HG03469 (cell line): ENCODE measurements at regions not wholly inside any gene's neighbourhood (a gene's known extent, or its start where the extent isn't known, plus 50 kb on each side); places are given as distances from the start of the nearest gene placed in this dataset.

Experiments used
- ATAC-seq: cut with Tn5 transposase; IDR thresholded peaks from one replicate; pipeline ENCODE4 v1.9.1; 2021; ENCODE audit warnings: mild to moderate bottlenecking, moderate library complexity, moderate number of reproducible peaks; ENCODE audit not compliant: unreplicated experiment

GRCh38 chr3:86733257-86733656, 257.7 kb downstream of the VGLL3 start:
- ATAC-seq: no peak

- no peak for ATAC-seq
These were observed 259.4 kb downstream of the VGLL3 start for GRCh38 chr3:86731501-86731901.

DNA sequence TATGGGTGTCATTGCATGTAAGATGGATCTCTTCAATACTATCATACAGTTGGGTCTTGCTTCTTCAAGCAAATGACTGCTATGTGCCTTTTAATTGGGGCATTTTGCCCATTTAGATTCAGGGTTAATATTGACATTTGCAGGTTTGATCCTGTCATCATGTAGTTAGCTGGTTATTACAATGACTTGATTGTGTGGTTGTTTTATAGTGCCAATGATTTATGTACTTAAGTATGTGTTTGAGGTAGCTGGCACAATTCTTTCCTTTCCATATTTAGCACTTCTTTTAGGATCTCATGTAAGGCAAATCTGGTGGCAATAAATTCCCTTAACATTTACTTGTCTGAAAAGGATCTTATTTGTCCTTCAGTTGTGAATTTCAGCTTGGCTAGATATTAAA, 267.5 kb downstream of the VGLL3 start:
- no peak for ATAC-seq

GRCh38 chr3:86711634-86712033, 279.3 kb downstream of the VGLL3 start:
- no peak for ATAC-seq

DNA sequence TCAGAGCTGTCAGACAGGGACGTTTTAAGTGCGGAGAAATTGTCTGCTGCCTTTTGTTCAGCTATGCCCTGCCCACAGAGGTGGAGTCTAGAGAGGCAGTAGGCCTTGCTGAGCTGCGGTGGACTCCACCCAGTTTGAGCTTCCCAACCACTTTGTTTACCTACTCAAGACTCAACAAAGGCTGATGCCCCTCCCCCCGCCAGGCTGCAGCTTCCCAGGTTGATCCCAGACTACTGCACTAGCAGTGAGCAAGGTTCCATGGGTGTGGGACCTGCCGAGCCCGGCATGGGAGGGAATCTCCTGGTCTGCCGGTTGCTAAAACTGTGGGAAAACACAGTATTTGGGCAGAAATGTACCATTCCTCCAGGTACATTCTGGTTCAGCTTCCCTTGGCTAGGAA, 282.1 kb downstream of the VGLL3 start:
- no peak for ATAC-seq

GRCh38 chr3:86702381-86702958, 288.5 kb downstream of the VGLL3 start:
- ATAC-seq: no peak

DNA sequence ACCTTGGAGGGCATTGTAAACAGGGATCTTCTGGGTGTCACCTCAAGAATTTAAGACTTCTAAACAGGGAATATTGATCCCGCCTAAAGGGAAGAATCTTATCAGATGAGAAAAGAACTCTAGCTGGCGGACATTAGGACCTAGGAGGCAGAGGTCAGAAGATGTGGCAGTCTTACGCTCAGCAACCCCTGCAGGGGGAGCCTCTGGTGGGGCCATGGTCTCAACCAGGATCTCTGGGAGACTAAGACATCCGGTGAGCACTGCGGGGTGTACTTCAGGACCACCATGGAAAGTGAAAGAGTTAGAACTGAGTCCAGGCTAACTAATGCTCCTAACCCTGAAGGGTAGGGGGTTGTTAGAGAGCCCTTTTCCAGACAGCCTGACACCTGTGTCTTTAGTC, 295.2 kb downstream of the VGLL3 start:
- ATAC-seq: no peak

DNA sequence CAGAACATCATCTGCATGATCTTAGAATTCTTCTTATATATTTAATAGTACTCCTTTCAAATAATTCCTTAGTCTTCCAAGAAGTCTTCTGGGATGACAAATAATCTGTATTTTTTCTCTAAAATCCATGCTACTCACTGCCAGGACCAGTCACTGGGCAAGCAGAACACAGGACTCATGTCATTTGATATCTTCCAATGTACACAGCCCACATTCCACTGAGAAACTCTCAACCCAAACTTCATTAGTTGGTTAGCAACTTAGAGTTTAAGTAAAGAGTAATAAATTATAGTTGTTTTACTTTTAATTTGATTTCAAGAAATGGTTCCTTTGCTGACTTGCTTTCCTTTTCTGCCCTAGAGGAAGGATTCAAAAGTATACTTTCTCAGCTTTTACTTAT, 317.0 kb downstream of the VGLL3 start:
- no peak for ATAC-seq

DNA sequence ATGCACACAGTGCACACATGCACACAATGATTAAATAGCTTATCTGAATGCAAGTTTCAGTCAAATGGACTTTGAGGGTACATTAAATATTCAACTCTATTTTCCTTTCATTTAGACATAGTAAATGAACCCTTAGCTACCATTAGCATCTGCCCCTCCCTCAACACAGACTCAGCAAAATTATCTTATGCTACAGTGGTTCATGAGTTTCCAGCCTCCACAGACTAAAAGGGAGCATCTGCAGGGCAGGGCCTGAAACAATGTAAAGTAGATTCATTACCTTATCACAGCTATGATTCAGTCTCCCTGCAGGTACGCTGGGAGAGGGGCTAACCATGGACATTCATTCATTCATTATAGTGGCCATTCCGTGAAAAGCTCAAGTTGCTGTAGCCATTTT, 329.1 kb downstream of the VGLL3 start:
- no peak for ATAC-seq

- ATAC-seq: no peak
These were observed 332.1 kb downstream of the VGLL3 start for GRCh38 chr3:86658876-86659275.

DNA sequence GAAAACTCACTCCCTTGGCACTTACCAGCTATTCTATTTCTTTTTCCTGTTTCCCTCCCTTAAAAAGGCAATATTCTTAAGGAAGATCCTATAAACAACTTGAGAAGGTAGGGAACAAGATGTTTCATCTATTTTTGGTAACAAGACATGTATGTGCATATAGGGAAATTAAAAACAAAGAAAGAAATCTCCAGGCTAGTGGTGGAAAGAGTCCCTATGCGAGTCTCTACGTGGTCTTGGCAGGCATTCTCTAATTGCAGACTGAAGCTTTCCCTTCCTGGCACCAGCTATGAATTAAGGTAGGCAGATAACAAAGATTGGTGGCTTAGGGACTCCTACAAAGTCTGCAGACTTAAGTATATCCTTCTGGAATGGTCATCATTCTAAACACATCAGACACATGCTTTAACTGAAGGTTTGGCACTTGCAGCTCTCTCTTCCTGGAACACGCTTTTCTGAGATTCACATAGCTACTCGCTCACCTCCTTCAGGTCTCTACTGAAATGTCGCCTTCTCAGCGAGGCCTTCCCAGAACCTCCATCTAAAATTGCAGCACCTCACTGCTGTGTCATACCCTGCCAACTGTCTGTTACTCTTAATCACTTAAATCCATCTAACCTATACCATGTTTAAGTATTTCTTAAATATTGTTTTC, 336.0 kb downstream of the VGLL3 start:
- ATAC-seq: no peak

- no peak for ATAC-seq
These were observed 337.2 kb downstream of the VGLL3 start for GRCh38 chr3:86653661-86654205.

DNA sequence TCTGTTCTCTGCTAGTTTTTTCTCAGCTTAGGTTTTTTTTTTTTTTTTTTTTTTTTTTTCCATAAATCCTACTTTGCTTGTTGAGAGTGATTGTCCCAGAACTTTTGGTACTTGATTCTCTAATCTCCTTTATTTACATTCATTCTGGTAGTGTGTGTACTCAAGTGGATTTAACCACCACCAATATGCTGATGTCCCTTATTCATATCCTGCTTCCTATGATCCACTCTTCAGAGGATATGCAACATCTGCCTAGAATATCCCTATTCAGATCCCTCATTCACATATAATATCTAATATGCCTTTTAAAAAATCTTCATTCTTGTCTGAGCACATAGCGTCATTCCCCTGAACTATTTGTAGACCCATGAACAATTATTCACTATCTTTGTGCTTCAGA, 342.9 kb downstream of the VGLL3 start:
- ATAC-seq: no peak

DNA sequence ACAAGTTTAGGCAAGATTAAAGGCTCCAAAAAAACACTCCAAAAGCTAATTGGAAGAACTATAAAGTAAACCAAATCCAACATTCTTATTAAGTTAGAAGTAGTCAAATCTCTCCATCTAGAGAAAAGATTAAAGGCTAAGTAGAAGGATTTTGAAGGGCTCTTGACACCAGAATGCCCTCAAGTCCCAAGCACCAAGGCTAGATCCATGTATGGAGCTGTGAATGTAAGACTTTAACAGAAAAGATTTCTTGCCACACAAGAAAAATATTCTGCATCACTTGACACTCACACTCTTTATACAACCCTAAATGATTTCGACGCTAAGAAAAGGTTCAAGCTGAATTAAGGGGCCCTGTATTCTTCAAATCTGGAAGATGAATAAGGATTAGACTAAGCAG, 345.2 kb downstream of the VGLL3 start:
- no peak for ATAC-seq

- ATAC-seq: no peak
These were observed 356.6 kb downstream of the VGLL3 start for GRCh38 chr3:86634361-86634760.

DNA sequence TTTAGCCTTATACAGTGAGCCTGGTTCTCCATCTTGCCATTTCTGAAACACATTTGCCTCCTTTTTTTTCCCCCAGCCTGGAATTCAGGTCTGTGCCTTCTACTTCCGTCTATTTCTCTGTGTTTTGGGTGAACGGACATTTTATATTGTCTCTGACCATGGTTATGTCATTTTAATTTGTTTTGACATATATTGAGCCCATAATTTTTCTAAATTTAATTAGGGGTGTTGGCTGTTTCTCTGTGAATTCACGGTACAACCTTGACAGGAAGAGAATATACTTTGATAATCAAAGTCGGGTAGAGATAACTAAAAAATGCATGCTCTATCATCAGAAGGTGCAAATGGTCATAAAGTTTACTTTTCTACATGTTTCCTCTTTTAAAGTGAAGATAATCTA, 361.4 kb downstream of the VGLL3 start:
- no peak for ATAC-seq

GRCh38 chr3:86624192-86624591, 366.8 kb downstream of the VGLL3 start:
- no peak for ATAC-seq

- ATAC-seq: no peak
These were observed 372.2 kb downstream of the VGLL3 start for GRCh38 chr3:86618706-86619105.

DNA sequence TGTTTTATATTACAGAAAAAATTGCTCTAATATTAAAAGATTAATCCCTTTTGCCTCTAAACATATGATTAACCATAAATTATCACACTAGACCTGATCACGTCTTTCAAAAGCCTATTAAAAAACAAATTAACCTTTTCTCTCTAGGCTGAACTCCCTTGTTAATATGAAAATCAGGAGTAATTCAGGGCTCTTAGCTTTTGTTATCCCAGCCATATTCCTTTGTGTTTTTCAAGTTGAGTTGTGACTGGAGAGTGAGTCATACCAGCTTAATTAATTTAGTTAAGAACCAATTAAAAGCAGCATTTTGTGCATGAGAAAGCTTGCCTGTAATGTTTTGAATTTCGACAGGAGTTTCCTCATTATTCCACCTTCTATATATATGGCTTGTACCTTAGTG, 385.8 kb downstream of the VGLL3 start:
- no peak for ATAC-seq

- no peak for ATAC-seq
These were observed 395.3 kb downstream of the VGLL3 start for GRCh38 chr3:86595696-86596095.

DNA sequence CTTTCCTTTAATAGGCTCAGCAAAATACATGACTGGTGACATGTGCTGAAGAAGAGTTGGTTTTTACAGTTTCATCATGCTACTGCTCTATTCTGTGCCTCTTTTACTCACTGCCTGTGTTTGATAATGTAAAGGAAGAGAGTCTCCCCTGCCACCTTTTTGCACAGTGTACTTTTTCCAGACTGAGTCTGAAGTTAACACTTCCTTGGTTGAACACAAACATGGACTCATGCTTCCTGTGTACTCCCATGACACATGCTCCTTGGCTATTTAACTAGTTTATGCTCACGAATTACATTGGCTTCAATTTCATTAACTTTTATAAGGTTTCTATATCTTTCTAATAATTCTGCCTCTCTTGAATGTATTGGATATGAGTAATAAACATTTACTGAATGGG, 396.1 kb downstream of the VGLL3 start:
- no peak for ATAC-seq

DNA sequence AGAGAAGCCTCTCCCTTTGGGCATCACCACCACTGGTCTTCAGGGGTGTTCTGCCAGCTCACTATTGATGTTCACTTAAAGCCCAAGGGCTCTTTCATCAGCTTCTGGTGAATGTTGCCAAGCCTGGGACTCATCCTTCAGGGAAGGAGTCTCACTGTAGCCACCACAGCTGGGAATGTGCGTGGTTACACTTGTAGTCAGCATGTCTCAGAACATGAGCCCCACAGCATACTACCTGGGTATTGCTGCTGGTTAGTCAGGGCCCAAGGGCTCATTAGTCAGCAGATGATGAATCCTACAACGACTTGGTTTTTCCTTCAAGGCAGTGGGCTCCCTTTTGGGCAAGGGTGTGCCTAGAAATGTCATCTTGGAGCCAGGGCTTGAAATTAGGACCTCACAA, 412.9 kb downstream of the VGLL3 start:
- no peak for ATAC-seq
